ENCODE measurements at regions not wholly inside any gene's neighbourhood (a gene's known extent, or its start where the extent isn't known, plus 50 kb on each side); places are given as distances from the start of the nearest gene placed in this dataset.

GRCh38 chr4:144578681-144579080, 67.3 kb upstream of the HHIP start:
- TF ChIP-seq RAD21 (IDR thresholded peaks at IDR 0.05 in 1 of 2, conservative IDR thresholded peaks at IDR 0.05 in 1 of 2; ENCODE audit: low read depth in 2 of 2, low read length in 2 of 2) (no peak), POLR2A (IDR thresholded peaks at IDR 0.05; ENCODE audit: control extremely low read depth in 1 of 2, low read depth in 2 of 2, low read length in 2 of 2) (no peak), RFX5 (IDR thresholded peaks at IDR 0.05; ENCODE audit: borderline replicate concordance, low read depth, low read length) (no peak), CREB1 (IDR thresholded peaks at IDR 0.05) (no peak), MAX (IDR thresholded peaks at IDR 0.05) (no peak), POLR2AphosphoS5 (IDR thresholded peaks at IDR 0.05; ENCODE audit: low read depth, low read length) (no peak), CTCF (IDR thresholded peaks at IDR 0.05; ENCODE audit: control extremely low read depth in 1 of 3, insufficient read depth in 1 of 3, low read depth in 1 of 3, low read length in 3 of 3) (no peak), RXRA (IDR thresholded peaks at IDR 0.05; ENCODE audit: insufficient read depth, low read depth, low read length) (no peak), MAFK (IDR thresholded peaks at IDR 0.05; ENCODE audit: low read depth, low read length) (no peak), TAF1 (IDR thresholded peaks at IDR 0.05; ENCODE audit: low read depth, low read length) (no peak), SIN3A (conservative IDR thresholded peaks at IDR 0.05 in 1 of 2, IDR thresholded peaks at IDR 0.05 in 1 of 2; ENCODE audit: low read depth in 1 of 2, low read length in 2 of 2) (no peak), USF2 (IDR thresholded peaks at IDR 0.05; ENCODE audit: low read length) (no peak), ZNF274 (IDR thresholded peaks at IDR 0.05; ENCODE audit: borderline replicate concordance, extremely low read depth, low read length) (no peak)

Measured in H1 (cell line).